HG03060 (cell line): ENCODE measurements at regions not wholly inside any gene's neighbourhood (a gene's known extent, or its start where the extent isn't known, plus 50 kb on each side); places are given as distances from the start of the nearest gene placed in this dataset.

Experiments
- ATAC-seq: cut with Tn5 transposase; IDR thresholded peaks from one replicate; pipeline ENCODE4 v1.9.1; 2021; ENCODE audit warnings: low read depth, moderate number of reproducible peaks; ENCODE audit not compliant: unreplicated experiment

GRCh38 chr3:177585271-177585670, 388.0 kb upstream of the TBL1XR1 start:
- no peak for ATAC-seq

- no peak for ATAC-seq
Measured at GRCh38 chr3:177589041-177589650, 391.9 kb upstream of the TBL1XR1 start.

- peak; percentile 74 for ATAC-seq
Measured at GRCh38 chr3:177589911-177590381, 392.7 kb upstream of the TBL1XR1 start.

- no peak for ATAC-seq
Measured at GRCh38 chr3:177590826-177591225, 393.5 kb upstream of the TBL1XR1 start.

- ATAC-seq, result no peak
Measured at GRCh38 chr3:177591379-177591778, 394.1 kb upstream of the TBL1XR1 start.

GRCh38 chr3:177594096-177594495, 396.8 kb upstream of the TBL1XR1 start:
- no peak for ATAC-seq

GRCh38 chr3:177595530-177596188, 398.4 kb upstream of the TBL1XR1 start:
- ATAC-seq, result no peak

- ATAC-seq, result no peak
Measured at GRCh38 chr3:177596248-177596815, 399.1 kb upstream of the TBL1XR1 start.

- no peak for ATAC-seq
Measured at GRCh38 chr3:177596816-177597271, 399.6 kb upstream of the TBL1XR1 start.

GRCh38 chr3:177597311-177598096, 400.2 kb upstream of the TBL1XR1 start:
- peak; percentile 66 for ATAC-seq

GRCh38 chr3:177598097-177598833, 401.0 kb upstream of the TBL1XR1 start:
- ATAC-seq, result no peak

GRCh38 chr3:177599326-177599725, 402.0 kb upstream of the TBL1XR1 start:
- no peak for ATAC-seq

GRCh38 chr3:177599837-177600236, 402.6 kb upstream of the TBL1XR1 start:
- no peak for ATAC-seq

GRCh38 chr3:177600411-177600810, 403.1 kb upstream of the TBL1XR1 start:
- no peak for ATAC-seq

- ATAC-seq, result no peak
Measured at GRCh38 chr3:177601152-177601551, 403.9 kb upstream of the TBL1XR1 start.

GRCh38 chr3:177602601-177603147, 405.4 kb upstream of the TBL1XR1 start:
- ATAC-seq, result no peak

GRCh38 chr3:177603148-177603603, 405.9 kb upstream of the TBL1XR1 start:
- ATAC-seq, result no peak

- ATAC-seq, result no peak
Measured at GRCh38 chr3:177604181-177604580, 406.9 kb upstream of the TBL1XR1 start.

- ATAC-seq, result no peak
Measured at GRCh38 chr3:177606891-177607290, 409.6 kb upstream of the TBL1XR1 start.

GRCh38 chr3:177607589-177607988, 410.3 kb upstream of the TBL1XR1 start:
- no peak for ATAC-seq
